Prostate gland (tissue), 2 donors: ENCODE measurements at regions not wholly inside any gene's neighbourhood (a gene's known extent, or its start where the extent isn't known, plus 50 kb on each side); places are given as distances from the start of the nearest gene placed in this dataset.

Experiments used
- POLR2A ChIP-seq: fragments of 450-650 bp; IDR thresholded peaks from one replicate; pipeline ENCODE4 v1.6.1; 2016; ENCODE audit warnings: antibody characterized with exemption, mild to moderate bottlenecking
- TF ChIP-seq, protein P1 (sequence below), 4 experiments: fragments of 200-600 bp in 2 of 4; fragments of 450-650 bp in 2 of 4; sonication (generic) in 2 of 4; IDR thresholded peaks; 1 replicate in 3 of 4; 2 replicates in 1 of 4; pipeline ENCODE4 v1.5.1; 2016 to 2019; ENCODE audit warnings: antibody characterized with exemption in 4 of 4, mild to moderate bottlenecking in 2 of 4, moderate library complexity in 2 of 4

GRCh38 chr12:25058012-25058411, 109.1 kb upstream of the BCAT1 start:
- TF ChIP-seq, protein P1, sequence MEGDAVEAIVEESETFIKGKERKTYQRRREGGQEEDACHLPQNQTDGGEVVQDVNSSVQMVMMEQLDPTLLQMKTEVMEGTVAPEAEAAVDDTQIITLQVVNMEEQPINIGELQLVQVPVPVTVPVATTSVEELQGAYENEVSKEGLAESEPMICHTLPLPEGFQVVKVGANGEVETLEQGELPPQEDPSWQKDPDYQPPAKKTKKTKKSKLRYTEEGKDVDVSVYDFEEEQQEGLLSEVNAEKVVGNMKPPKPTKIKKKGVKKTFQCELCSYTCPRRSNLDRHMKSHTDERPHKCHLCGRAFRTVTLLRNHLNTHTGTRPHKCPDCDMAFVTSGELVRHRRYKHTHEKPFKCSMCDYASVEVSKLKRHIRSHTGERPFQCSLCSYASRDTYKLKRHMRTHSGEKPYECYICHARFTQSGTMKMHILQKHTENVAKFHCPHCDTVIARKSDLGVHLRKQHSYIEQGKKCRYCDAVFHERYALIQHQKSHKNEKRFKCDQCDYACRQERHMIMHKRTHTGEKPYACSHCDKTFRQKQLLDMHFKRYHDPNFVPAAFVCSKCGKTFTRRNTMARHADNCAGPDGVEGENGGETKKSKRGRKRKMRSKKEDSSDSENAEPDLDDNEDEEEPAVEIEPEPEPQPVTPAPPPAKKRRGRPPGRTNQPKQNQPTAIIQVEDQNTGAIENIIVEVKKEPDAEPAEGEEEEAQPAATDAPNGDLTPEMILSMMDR (IDR thresholded peaks at IDR 0.05): no peak
- TF ChIP-seq POLR2A: no peak
